Caco-2 (cell line): ENCODE measurements at regions not wholly inside any gene's neighbourhood (a gene's known extent, or its start where the extent isn't known, plus 50 kb on each side); places are given as distances from the start of the nearest gene placed in this dataset.

ENCODE experiments used
- BruUV-seq: library from RNA; stranded (reverse); fragments of 400-500 nt; replicated peaks from 2 replicates; lab custom pipeline; 2021; lab: Mats Ljungman, UMichigan
- CTCF ChIA-PET: fragments of 300-600 bp; sonication (Branson Sonifier 250); formaldehyde crosslinking; loops from one replicate; lab custom pipeline; 2022; ENCODE audit warnings: antibody characterized with exemption; lab: Charles Lee
- POLR2A ChIA-PET: fragments of 300-600 bp; sonication (Branson Sonifier 250); formaldehyde crosslinking; loops from one replicate; lab custom pipeline; 2022; ENCODE audit warnings: antibody characterized with exemption; lab: Charles Lee
- DNase-seq, 2 experiments: peaks; one replicate each; pipeline versions ENCODE4 v3.0.0 to v3.0.0-alpha.2; 2020 to 2022
- H3K27me3 ChIP-seq: replicated peaks from 2 replicates; pipeline ENCODE4 v1.6.0; 2011; ENCODE audit warnings: low read length; ENCODE audit not compliant: control insufficient read depth, insufficient read depth
- H3K36me3 ChIP-seq: 2 replicates; pipeline ENCODE4 v1.5.1; 2011; ENCODE audit warnings: low read length; ENCODE audit not compliant: control insufficient read depth, insufficient read depth
- H3K4me1 ChIP-seq: fragments of 250-450 bp; sonication (Bioruptor Pico); 2 replicates; pipeline ENCODE4 v1.5.1; 2020; ENCODE audit warnings: mild to moderate bottlenecking
- H3K4me3 ChIP-seq: 2 replicates; pipeline ENCODE4 v1.5.1; 2011; ENCODE audit warnings: low read depth, mild to moderate bottlenecking, control low read depth, low read length
- H3K9me3 ChIP-seq: fragments of 250-450 bp; sonication (Bioruptor Pico); 2 replicates; pipeline ENCODE4 v1.5.1; 2020; ENCODE audit warnings: mild to moderate bottlenecking, moderate library complexity
- H3K27ac Mint-ChIP-seq: one replicate; pipeline ENCODE4 v1.8.0; 2022; ENCODE audit warnings: mixed read lengths; ENCODE audit not compliant: unreplicated experiment
- H3K27me3 Mint-ChIP-seq: one replicate; pipeline ENCODE4 v1.8.0; 2022; ENCODE audit warnings: mixed read lengths; ENCODE audit not compliant: insufficient read depth, unreplicated experiment
- H3K36me3 Mint-ChIP-seq: one replicate; pipeline ENCODE4 v1.8.0; 2022; ENCODE audit warnings: mild to moderate bottlenecking, mixed read lengths; ENCODE audit not compliant: insufficient read depth, unreplicated experiment
- H3K4me1 Mint-ChIP-seq: one replicate; pipeline ENCODE4 v1.8.0; 2022; ENCODE audit warnings: low read depth, mixed read lengths; ENCODE audit not compliant: unreplicated experiment
- H3K4me3 Mint-ChIP-seq: one replicate; pipeline ENCODE4 v1.8.0; 2022; ENCODE audit warnings: mild to moderate bottlenecking, moderate library complexity, mixed read lengths; ENCODE audit not compliant: unreplicated experiment
- H3K9me3 Mint-ChIP-seq: one replicate; pipeline ENCODE4 v1.8.0; 2022; ENCODE audit warnings: mixed read lengths; ENCODE audit not compliant: unreplicated experiment
- intact Hi-C: fragments of 100-400 bp; cut with micrococcal nuclease; formaldehyde crosslinking; loops from one replicate; pipeline ENCODE4 v1.10.0; 2022; ENCODE audit not compliant: unreplicated experiment
- TF ChIP-seq, protein P1 (sequence below), 2 experiments: fragments of 200-600 bp in 1 of 2; IDR thresholded peaks; 1 replicate in 1 of 2; 2 replicates in 1 of 2; pipeline versions ENCODE4 v1.5.1 to v1.8.0; 2011 to 2022; ENCODE audit warnings: antibody characterized with exemption in 1 of 2, control low read depth in 1 of 2, inconsistent platforms in 1 of 2, low read depth in 1 of 2, low read length in 1 of 2, mild to moderate bottlenecking in 1 of 2, moderate library complexity in 1 of 2; ENCODE audit not compliant: insufficient read depth in 1 of 2, severe bottlenecking in 1 of 2, unreplicated experiment in 1 of 2

- Histone ChIP-seq H3K9me3 (no peaks in the 10 kb centered on the region; the same call in 1 of the 2 replicates), H3K27me3 (no peaks in the 10 kb centered on the region), H3K36me3 (no peaks in the 10 kb centered on the region), H3K4me1 (peaks cover 10% of the 10 kb centered on the region; the same call in 1 of the 2 replicates), H3K4me3 (no peak overlapping the region)
- no peaks in the 10 kb centered on the region for H3K27me3 Mint-ChIP-seq
- BruUV-seq, result no TSS peak
- no peak overlapping the region for H3K27ac Mint-ChIP-seq
- intact Hi-C loops, result no loop called here
- no peak overlapping the region for H3K4me3 Mint-ChIP-seq
- ChIA-PET CTCF (no interaction called here), POLR2A (no interaction called here)
- DNase-seq, result no peak
- no peaks in the 10 kb centered on the region for H3K36me3 Mint-ChIP-seq
- peaks cover 14% of the 10 kb centered on the region for H3K9me3 Mint-ChIP-seq
- TF ChIP-seq, protein P1, sequence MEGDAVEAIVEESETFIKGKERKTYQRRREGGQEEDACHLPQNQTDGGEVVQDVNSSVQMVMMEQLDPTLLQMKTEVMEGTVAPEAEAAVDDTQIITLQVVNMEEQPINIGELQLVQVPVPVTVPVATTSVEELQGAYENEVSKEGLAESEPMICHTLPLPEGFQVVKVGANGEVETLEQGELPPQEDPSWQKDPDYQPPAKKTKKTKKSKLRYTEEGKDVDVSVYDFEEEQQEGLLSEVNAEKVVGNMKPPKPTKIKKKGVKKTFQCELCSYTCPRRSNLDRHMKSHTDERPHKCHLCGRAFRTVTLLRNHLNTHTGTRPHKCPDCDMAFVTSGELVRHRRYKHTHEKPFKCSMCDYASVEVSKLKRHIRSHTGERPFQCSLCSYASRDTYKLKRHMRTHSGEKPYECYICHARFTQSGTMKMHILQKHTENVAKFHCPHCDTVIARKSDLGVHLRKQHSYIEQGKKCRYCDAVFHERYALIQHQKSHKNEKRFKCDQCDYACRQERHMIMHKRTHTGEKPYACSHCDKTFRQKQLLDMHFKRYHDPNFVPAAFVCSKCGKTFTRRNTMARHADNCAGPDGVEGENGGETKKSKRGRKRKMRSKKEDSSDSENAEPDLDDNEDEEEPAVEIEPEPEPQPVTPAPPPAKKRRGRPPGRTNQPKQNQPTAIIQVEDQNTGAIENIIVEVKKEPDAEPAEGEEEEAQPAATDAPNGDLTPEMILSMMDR (IDR thresholded peaks at IDR 0.05; ENCODE audit: insufficient read depth in 1 of 2, low read depth in 1 of 2, low read length in 1 of 2, severe bottlenecking in 1 of 2, unreplicated experiment in 1 of 2), result no peak
- H3K4me1 Mint-ChIP-seq, result peaks cover 13% of the 10 kb centered on the region
Measured at GRCh38 chr13:104483631-104484030, 1417.4 kb upstream of the SLC10A2 start.

- CTCF ChIA-PET, result no interaction called here
- TF ChIP-seq, protein P1 (IDR thresholded peaks at IDR 0.05; ENCODE audit: insufficient read depth in 1 of 2, low read depth in 1 of 2, low read length in 1 of 2, severe bottlenecking in 1 of 2, unreplicated experiment in 1 of 2), result no peak
- POLR2A ChIA-PET, result no interaction called here
- H3K4me1 ChIP-seq, result no peaks in the 10 kb centered on the region
- H3K4me3 Mint-ChIP-seq, result no peak overlapping the region
- peaks cover 13% of the 10 kb centered on the region for H3K4me1 Mint-ChIP-seq
- intact Hi-C loops, result no loop called here
- peaks cover 14% of the 10 kb centered on the region for H3K9me3 Mint-ChIP-seq
- no peaks in the 10 kb centered on the region for H3K27me3 ChIP-seq
- DNase-seq, result no peak
- H3K36me3 Mint-ChIP-seq, result no peaks in the 10 kb centered on the region
- no peaks in the 10 kb centered on the region; the same call in 1 of the 2 replicates for H3K9me3 ChIP-seq
- no TSS peak for BruUV-seq
- no peak overlapping the region for H3K4me3 ChIP-seq
- no peaks in the 10 kb centered on the region for H3K36me3 ChIP-seq
- no peak overlapping the region for H3K27ac Mint-ChIP-seq
- no peaks in the 10 kb centered on the region for H3K27me3 Mint-ChIP-seq
Measured at GRCh38 chr13:104477261-104477660, 1411.0 kb upstream of the SLC10A2 start.

DNA sequence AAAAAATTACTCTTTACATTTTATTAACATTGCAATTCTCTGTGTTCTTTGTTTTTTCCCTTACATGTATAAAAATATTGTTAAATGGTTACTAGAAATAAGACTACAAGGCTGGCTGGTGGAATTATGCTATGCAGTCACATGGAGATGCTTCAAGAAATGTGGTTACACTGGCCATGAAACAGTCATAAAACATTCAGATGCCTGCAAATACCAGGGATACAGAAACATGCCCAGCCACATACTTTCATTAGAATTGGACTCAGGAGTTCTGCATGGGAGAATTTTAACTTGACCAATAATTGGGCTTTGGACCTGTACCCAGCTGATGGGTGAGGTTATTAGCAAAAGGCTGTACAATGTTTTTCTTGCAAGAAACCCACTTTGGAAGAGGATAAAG is 1407.7 kb upstream of the SLC10A2 start:
- Mint-ChIP-seq H3K36me3 (no peaks in the 10 kb centered on the region), H3K9me3 (peaks cover 4% of the 10 kb centered on the region), H3K4me1 (no peaks in the 10 kb centered on the region), H3K27me3 (no peaks in the 10 kb centered on the region), H3K4me3 (no peak overlapping the region), H3K27ac (no peak overlapping the region)
- Histone ChIP-seq H3K4me1 (no peaks in the 10 kb centered on the region), H3K4me3 (no peak overlapping the region), H3K9me3 (no peaks in the 10 kb centered on the region), H3K36me3 (no peaks in the 10 kb centered on the region), H3K27me3 (no peaks in the 10 kb centered on the region)
- intact Hi-C loops, result no loop called here
- BruUV-seq, result no TSS peak
- DNase-seq, result no peak
- TF ChIP-seq, protein P1 (IDR thresholded peaks at IDR 0.05; ENCODE audit: insufficient read depth in 1 of 2, low read depth in 1 of 2, low read length in 1 of 2, severe bottlenecking in 1 of 2, unreplicated experiment in 1 of 2), result no peak
- CTCF ChIA-PET, result no interaction called here
- POLR2A ChIA-PET, result no interaction called here
